HepG2 (cell line): ENCODE measurements at regions not wholly inside any gene's neighbourhood (a gene's known extent, or its start where the extent isn't known, plus 50 kb on each side); places are given as distances from the start of the nearest gene placed in this dataset.

Source experiments
- ATAC-seq: fragments of 200-7000 bp; cut with Tn5 transposase; 3 replicates; pipeline ENCODE4 v1.9.1; 2020; ENCODE audit warnings: mild to moderate bottlenecking, moderate library complexity
- BruUV-seq: library from RNA; stranded (reverse); fragments of 400-500 nt; replicated peaks from 2 replicates; lab custom pipeline; 2021; lab: Mats Ljungman, UMichigan
- CTCF ChIA-PET: fragments of 300-600 bp; formaldehyde crosslinking; extraction: SDS; loops from one replicate; lab custom pipeline; 2021; ENCODE audit warnings: low total read pairs, inconsistent platforms, low intra/inter-chr PET ratio; lab: Yijun Ruan, JAX
- POLR2A ChIA-PET: fragments of 350-600 bp; sonication (Branson Sonifier 250); formaldehyde crosslinking; loops from one replicate; lab custom pipeline; 2020; ENCODE audit warnings: antibody characterized with exemption, inconsistent platforms; lab: Yijun Ruan, JAX
- DNase-seq: peaks from one replicate; pipeline ENCODE4 v3.0.0-alpha.2; 2015; ENCODE audit warnings: low spot score
- FAIRE-seq: peaks from 3 replicates; lab custom pipeline; 2011; peaks lifted over from hg19 to GRCh38; lab: Jason Lieb, UNC
- H2AFZ ChIP-seq: one replicate; pipeline ENCODE4 v1.6.1; 2011; ENCODE audit warnings: low read length, inconsistent platforms
- H3K27ac ChIP-seq: fragments of 300-600 bp; 3 replicates; pipeline ENCODE4 v1.8.0; 2011; ENCODE audit warnings: mixed run types, mild to moderate bottlenecking, mixed read lengths, low read length, inconsistent platforms; ENCODE audit not compliant: insufficient read depth; ENCODE audit errors: extremely low read length
- H3K27me3 ChIP-seq, 2 experiments: fragments of 200-600 bp in 1 of 2; 2 replicates in 1 of 2; 3 replicates in 1 of 2; pipeline versions ENCODE4 v1.6.0 to v1.8.0; 2011; ENCODE audit warnings: low read length in 2 of 2, mild to moderate bottlenecking in 2 of 2, moderate library complexity in 2 of 2, inconsistent platforms in 1 of 2; ENCODE audit not compliant: insufficient read depth in 2 of 2, control insufficient read depth in 1 of 2
- H3K36me3 ChIP-seq, 2 experiments: fragments of 200-600 bp in 1 of 2; replicated peaks in 1 of 2; 2 replicates in 1 of 2; 3 replicates in 1 of 2; pipeline versions ENCODE4 v1.5.1 to v1.8.0; 2011; ENCODE audit warnings: low read length in 2 of 2, inconsistent platforms in 1 of 2; ENCODE audit not compliant: insufficient read depth in 2 of 2, control insufficient read depth in 1 of 2
- H3K4me1 ChIP-seq: 2 replicates; pipeline ENCODE4 v1.5.1; 2012; ENCODE audit warnings: low read length, inconsistent platforms; ENCODE audit not compliant: insufficient read depth
- H3K4me2 ChIP-seq: 2 replicates; pipeline ENCODE4 v1.6.0; 2011; ENCODE audit warnings: low read depth, low read length, inconsistent platforms
- H3K4me3 ChIP-seq, 3 experiments: fragments of 200-600 bp in 1 of 3; sonication (generic), shearing (Covaris generic) in 1 of 3; replicated peaks in 1 of 3; 2 replicates each; pipeline ENCODE4 v1.5.1; 2011 to 2016; ENCODE audit warnings: low read length in 3 of 3, inconsistent platforms in 2 of 3, low read depth in 2 of 3, mild to moderate bottlenecking in 2 of 3, control low read depth in 1 of 3, mixed read lengths in 1 of 3; ENCODE audit not compliant: insufficient read depth in 1 of 3
- H3K79me2 ChIP-seq: one replicate; pipeline ENCODE4 v1.6.1; 2011; ENCODE audit warnings: low read length, inconsistent platforms; ENCODE audit not compliant: insufficient read depth
- H3K9ac ChIP-seq: 2 replicates; pipeline ENCODE4 v1.6.0; 2011; ENCODE audit warnings: mild to moderate bottlenecking, low read depth, low read length, inconsistent platforms; ENCODE audit not compliant: insufficient read depth
- H3K9me3 ChIP-seq: 2 replicates; pipeline ENCODE4 v1.5.1; 2012; ENCODE audit warnings: mild to moderate bottlenecking, low read length
- H4K20me1 ChIP-seq: 2 replicates; pipeline ENCODE4 v1.6.0; 2011; ENCODE audit warnings: inconsistent platforms, mild to moderate bottlenecking, low read length, moderate library complexity; ENCODE audit not compliant: insufficient read depth
- DDIT3 ChIP-seq: sonication (generic); formaldehyde crosslinking; IDR thresholded peaks from 2 replicates; pipeline ENCODE4 v1.4.0; 2020; ENCODE audit warnings: mild to moderate bottlenecking, missing genetic modification reagents
- DNMT1 ChIP-seq: sonication (generic); formaldehyde crosslinking; IDR thresholded peaks from 2 replicates; pipeline ENCODE4 v1.5.1; 2020; ENCODE audit warnings: mild to moderate bottlenecking, missing genetic modification reagents
- ETV6 ChIP-seq: sonication (generic); formaldehyde crosslinking; conservative IDR thresholded peaks from 2 replicates; pipeline ENCODE4 v1.4.0; 2020; ENCODE audit warnings: missing genetic modification reagents
- FOXA3 ChIP-seq: IDR thresholded peaks from 2 replicates; pipeline ENCODE4 v1.6.1; 2016; ENCODE audit warnings: missing genetic modification reagents, missing compliant biosample characterization
- JARID2 ChIP-seq: sonication (generic); formaldehyde crosslinking; IDR thresholded peaks from 2 replicates; pipeline ENCODE4 v1.8.1; 2023; ENCODE audit warnings: missing genetic modification reagents, inconsistent platforms; ENCODE audit not compliant: insufficient replicate concordance
- MTA1 ChIP-seq: sonication (generic); formaldehyde crosslinking; IDR thresholded peaks from 2 replicates; pipeline ENCODE4 v1.4.0; 2020; ENCODE audit warnings: missing genetic modification reagents, mild to moderate bottlenecking, borderline replicate concordance
- SRF ChIP-seq: IDR thresholded peaks from 2 replicates; pipeline ENCODE4 v1.6.1; 2011; ENCODE audit warnings: mild to moderate bottlenecking, low read depth, low read length, moderate library complexity
- TFDP1 ChIP-seq: IDR thresholded peaks from 2 replicates; pipeline ENCODE4 v1.6.1; 2016; ENCODE audit warnings: missing compliant biosample characterization, missing genetic modification reagents, borderline replicate concordance
- TRIM24 ChIP-seq: sonication (generic); formaldehyde crosslinking; IDR thresholded peaks from 2 replicates; pipeline ENCODE4 v1.8.0; 2022; ENCODE audit warnings: mild to moderate bottlenecking, missing genetic modification reagents
- ZNF264 ChIP-seq: sonication (generic); formaldehyde crosslinking; IDR thresholded peaks from 2 replicates; pipeline ENCODE4 v1.4.0; 2020; ENCODE audit warnings: missing genetic modification reagents
- ZNF281 ChIP-seq: sonication (generic); formaldehyde crosslinking; IDR thresholded peaks from 2 replicates; pipeline ENCODE4 v1.4.0; 2020; ENCODE audit warnings: missing genetic modification reagents, borderline replicate concordance
- ZNF543 ChIP-seq: sonication (generic); formaldehyde crosslinking; IDR thresholded peaks from 2 replicates; pipeline ENCODE4 v1.4.0; 2020; ENCODE audit warnings: mild to moderate bottlenecking, missing genetic modification reagents
- ZNF549 ChIP-seq: sonication (generic); formaldehyde crosslinking; IDR thresholded peaks from 2 replicates; pipeline ENCODE4 v1.5.0; 2020; ENCODE audit warnings: missing genetic modification reagents
- ZNF557 ChIP-seq: sonication (generic); formaldehyde crosslinking; IDR thresholded peaks from 2 replicates; pipeline ENCODE4 v1.4.0; 2020; ENCODE audit warnings: missing genetic modification reagents
- ZNF569 ChIP-seq: sonication (generic); formaldehyde crosslinking; IDR thresholded peaks from 2 replicates; pipeline ENCODE4 v1.5.0; 2020; ENCODE audit warnings: mild to moderate bottlenecking, missing genetic modification reagents, moderate library complexity, borderline replicate concordance
- ZNF629 ChIP-seq: sonication (generic); formaldehyde crosslinking; conservative IDR thresholded peaks from 2 replicates; pipeline ENCODE4 v1.5.0; 2020; ENCODE audit warnings: missing genetic modification reagents
- ZNF713 ChIP-seq: sonication (generic); formaldehyde crosslinking; IDR thresholded peaks from 2 replicates; pipeline ENCODE4 v1.4.0; 2020; ENCODE audit warnings: mild to moderate bottlenecking, missing genetic modification reagents
- WGBS: methylation state at CpG from one replicate; pipeline ENCODE4 v1.1.6; 2017; ENCODE audit warnings: low lambda C conversion rate; 5-methylcytosine and 5-hydroxymethylcytosine counted together
- in situ Hi-C: cut with HindIII; loops from 2 replicates; pipeline ENCODE4 v1.10.0; 2017; ENCODE audit warnings: low pct_unique_long_range_greater_than_20kb; ENCODE audit not compliant: extremely low pct_ligation_motif_present
- intact Hi-C: fragments of 100-400 bp; cut with micrococcal nuclease; formaldehyde crosslinking; loops from one replicate; pipeline ENCODE4 v1.10.0; 2022; ENCODE audit not compliant: unreplicated experiment
- TF ChIP-seq, protein P1 (sequence below): sonication (generic); formaldehyde crosslinking; conservative IDR thresholded peaks from 2 replicates; pipeline ENCODE4 v1.5.0; 2020; ENCODE audit warnings: missing genetic modification reagents

GRCh38 chr14:104367866-104368750 lies 211.5 kb upstream of the C14orf180 start:
- H3K9ac ChIP-seq, result no peak overlapping the region
- TF ChIP-seq ETV6 (CRISPR knock-in tag), result no peak
- TF ChIP-seq SRF, result no peak
- TF ChIP-seq ZNF543 (CRISPR knock-in tag), result no peak
- TF ChIP-seq, protein P1, sequence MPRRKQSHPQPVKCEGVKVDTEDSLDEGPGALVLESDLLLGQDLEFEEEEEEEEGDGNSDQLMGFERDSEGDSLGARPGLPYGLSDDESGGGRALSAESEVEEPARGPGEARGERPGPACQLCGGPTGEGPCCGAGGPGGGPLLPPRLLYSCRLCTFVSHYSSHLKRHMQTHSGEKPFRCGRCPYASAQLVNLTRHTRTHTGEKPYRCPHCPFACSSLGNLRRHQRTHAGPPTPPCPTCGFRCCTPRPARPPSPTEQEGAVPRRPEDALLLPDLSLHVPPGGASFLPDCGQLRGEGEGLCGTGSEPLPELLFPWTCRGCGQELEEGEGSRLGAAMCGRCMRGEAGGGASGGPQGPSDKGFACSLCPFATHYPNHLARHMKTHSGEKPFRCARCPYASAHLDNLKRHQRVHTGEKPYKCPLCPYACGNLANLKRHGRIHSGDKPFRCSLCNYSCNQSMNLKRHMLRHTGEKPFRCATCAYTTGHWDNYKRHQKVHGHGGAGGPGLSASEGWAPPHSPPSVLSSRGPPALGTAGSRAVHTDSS, result no peak
- TF ChIP-seq TRIM24 (CRISPR knock-in tag), result no peak
- no peak for TF ChIP-seq DNMT1 (CRISPR knock-in tag)
- TF ChIP-seq ZNF549, result no peak
- no peak for TF ChIP-seq ZNF713 (CRISPR knock-in tag)
- no peak for TF ChIP-seq ZNF557 (CRISPR knock-in tag)
- TF ChIP-seq ZNF264 (CRISPR knock-in tag), result no peak
- no peak for TF ChIP-seq ZNF629 (CRISPR knock-in tag)
- TF ChIP-seq ZNF281 (CRISPR knock-in tag), result no peak
- no peak for TF ChIP-seq FOXA3 (CRISPR knock-in tag)
- no peak for TF ChIP-seq JARID2 (CRISPR knock-in tag)
- TF ChIP-seq ZNF569 (CRISPR knock-in tag), result no peak
- no peak for TF ChIP-seq MTA1 (CRISPR knock-in tag)
- no peak for TF ChIP-seq DDIT3 (CRISPR knock-in tag)
- TF ChIP-seq TFDP1 (CRISPR knock-in tag), result no peak
- FAIRE-seq (no peak), DNase-seq (no peak), ATAC-seq (no peak)
- no peak overlapping the region for H3K4me3 ChIP-seq
- BruUV-seq, result no TSS peak
- ChIA-PET POLR2A (no interaction called here), CTCF (no interaction called here)
- no peaks in the 10 kb centered on the region for H3K36me3 ChIP-seq
- H2AFZ ChIP-seq, result no peak overlapping the region
- H3K27ac ChIP-seq, result no peak overlapping the region
- no peak overlapping the region for H3K4me2 ChIP-seq
- 15% methylated on average over 9 of the region's 36 CpGs for WGBS
- peaks cover 7 to 52% of the 10 kb centered on the region in 2 experiments; a peak in 4 of 5 replicates for H3K27me3 ChIP-seq
- H4K20me1 ChIP-seq, result peaks cover 4% of the 10 kb centered on the region; the same call in 1 of the 2 replicates
- H3K9me3 ChIP-seq, result no peaks in the 10 kb centered on the region
- no peaks in the 10 kb centered on the region for H3K79me2 ChIP-seq
- intact Hi-C loops, result no loop called here
- no peaks in the 10 kb centered on the region for H3K4me1 ChIP-seq
- in situ Hi-C loops, result no loop called here
